GM21528 (cell line): ENCODE measurements at regions not wholly inside any gene's neighbourhood (a gene's known extent, or its start where the extent isn't known, plus 50 kb on each side); places are given as distances from the start of the nearest gene placed in this dataset.
A peak's percentile ranks its signal among the peaks of the same experiment; 100 is the strongest.

Experiments used
- ATAC-seq: cut with Tn5 transposase; IDR thresholded peaks from one replicate; pipeline ENCODE4 v1.9.1; 2021; ENCODE audit warnings: mild to moderate bottlenecking, moderate library complexity; ENCODE audit not compliant: unreplicated experiment, low FRiP score

DNA sequence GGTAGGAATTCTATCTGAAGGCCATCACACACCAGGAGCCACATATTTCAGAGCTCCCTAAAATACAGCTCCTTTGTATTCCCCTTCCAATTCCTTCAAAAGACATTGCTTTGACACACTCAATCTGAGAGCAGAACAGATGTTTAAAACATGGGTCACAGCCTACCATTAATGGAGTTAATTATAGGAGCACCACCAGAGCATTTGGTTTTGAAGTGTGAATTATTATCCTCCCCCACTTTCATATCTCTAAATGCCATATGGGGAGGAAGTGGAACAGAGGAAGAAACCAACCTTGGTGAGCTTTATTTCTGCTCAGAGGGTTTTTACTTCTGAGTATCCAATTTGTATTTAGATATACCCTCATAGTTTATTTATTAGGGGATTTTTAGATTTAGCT lies 50.7 kb upstream of the TNFRSF21 start:
- ATAC-seq, result peak; percentile 72

DNA sequence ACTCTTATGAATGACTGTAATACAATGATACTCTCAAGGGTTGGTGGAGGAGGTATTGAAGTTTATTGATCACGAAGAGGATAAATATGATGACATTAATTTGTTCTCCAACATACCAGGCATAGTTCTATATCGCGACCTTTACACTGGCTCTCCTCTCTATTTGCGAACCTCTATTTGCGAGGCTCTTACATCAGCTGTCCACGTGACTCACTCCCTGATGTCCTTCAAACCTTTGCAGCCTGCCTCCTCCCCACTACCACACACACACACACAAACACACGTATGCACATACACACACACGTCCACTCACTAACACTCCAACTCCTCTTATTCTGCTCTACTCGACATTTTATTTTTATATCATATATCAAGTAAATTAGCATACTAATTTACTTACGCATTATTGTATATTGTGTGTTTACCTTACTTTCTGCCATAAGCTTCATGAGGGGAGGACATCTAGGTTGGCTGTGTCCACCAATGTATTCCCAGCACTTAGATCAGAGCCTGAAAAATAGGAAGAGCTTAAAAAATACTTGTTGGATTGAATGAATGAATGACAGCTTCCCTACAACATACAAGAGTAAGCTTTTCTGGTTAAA lies 53.3 kb upstream of the TNFRSF21 start:
- no peak for ATAC-seq

DNA sequence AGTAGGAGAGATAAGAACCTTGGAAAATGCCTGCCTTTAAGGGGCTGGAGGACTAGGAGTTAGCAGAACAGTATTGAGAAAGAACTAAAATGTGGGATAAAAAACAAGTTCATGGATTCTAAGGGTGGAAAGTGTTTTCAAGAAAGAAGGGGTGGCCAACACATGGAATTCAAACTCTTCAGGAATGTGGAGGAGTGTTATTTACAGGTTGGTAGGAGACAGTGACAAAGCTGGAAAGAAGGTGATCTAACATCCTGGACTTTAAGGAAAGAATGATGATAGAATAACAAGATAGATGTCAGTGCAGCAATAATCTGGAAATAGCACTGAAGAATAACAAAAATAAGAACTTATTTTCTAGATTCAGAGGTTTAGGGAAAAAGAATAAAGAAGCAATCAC lies 54.0 kb upstream of the TNFRSF21 start:
- no peak for ATAC-seq

DNA sequence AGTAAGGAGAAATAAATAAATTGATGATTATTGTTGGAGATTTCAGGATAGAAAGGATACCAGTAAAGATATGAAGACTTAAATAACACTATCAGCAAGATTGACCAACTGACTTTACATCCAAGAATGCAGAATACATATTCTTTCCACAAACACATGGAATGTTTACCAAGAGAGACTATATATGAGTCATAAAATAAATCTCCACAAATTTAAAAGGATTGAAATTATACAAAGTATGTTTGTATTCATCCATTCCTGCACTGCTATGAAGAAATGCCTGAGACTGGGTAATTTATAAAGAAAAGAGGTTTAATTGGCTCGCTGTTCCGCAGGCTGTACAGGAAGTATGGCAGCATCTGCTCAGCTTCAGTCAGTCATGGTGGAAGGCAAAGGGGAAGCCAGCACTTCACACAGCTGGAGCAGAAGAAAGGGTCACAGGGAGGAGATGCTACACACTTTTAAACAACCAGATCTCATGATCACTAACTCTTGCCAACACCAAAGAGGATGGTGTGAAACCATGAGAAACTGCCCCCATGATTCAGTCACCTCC lies 56.7 kb upstream of the TNFRSF21 start:
- ATAC-seq, result no peak

DNA sequence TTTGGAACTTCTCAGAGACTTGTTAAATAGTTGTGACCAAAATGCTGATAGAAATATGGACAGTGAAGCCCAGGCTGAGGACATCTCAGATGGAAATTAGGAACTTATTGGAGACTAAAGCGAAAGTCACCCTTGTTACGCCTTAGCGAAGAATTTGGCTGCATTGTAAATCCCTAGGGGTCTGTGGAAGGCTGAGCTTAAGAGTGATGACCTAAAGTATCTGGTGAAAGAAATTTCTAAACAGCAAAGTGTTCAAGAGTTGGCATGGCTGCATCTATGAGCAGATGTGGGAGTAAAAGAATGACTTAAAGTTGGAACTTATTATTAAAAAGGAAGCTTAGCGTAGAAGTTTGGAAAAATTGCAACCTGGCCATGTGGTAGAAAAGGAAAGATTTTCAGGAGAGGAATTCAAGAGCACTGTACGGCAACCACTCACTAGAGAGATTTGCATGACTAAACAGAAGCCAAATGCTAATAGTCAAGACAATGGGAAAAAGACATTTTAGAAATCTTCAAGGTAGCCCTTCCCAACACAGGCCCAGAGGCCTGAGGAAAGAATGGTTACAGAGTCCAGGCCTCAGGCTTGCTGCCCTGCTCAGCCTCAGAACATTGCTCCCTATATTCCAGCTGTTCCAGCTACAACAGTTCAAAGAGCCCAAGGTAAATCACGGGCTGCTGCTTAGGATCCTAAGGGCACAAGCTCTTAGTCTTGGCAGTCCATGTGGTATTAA lies 61.6 kb upstream of the TNFRSF21 start:
- no peak for ATAC-seq

DNA sequence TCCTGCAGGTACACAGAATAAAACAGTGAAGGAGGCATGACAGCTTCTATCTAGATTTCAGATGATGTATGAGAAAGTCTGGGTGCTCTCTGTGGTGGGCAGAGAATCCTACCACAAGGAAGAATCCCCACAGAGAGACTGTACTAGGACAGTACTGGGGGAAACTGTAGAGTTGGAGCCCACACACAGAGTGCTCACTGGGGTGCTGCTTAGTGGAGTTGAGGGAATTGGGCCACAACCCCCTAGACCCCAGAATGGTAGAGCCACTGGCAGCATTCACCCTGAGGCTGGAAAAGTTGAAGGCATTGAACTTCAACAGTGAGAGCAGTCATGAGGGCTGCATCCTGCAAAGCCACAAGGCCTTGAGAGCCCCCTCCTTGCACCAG lies 62.2 kb upstream of the TNFRSF21 start:
- ATAC-seq, result no peak

GRCh38 chr6:47372318-47372717 lies 62.6 kb upstream of the TNFRSF21 start:
- ATAC-seq, result no peak

DNA sequence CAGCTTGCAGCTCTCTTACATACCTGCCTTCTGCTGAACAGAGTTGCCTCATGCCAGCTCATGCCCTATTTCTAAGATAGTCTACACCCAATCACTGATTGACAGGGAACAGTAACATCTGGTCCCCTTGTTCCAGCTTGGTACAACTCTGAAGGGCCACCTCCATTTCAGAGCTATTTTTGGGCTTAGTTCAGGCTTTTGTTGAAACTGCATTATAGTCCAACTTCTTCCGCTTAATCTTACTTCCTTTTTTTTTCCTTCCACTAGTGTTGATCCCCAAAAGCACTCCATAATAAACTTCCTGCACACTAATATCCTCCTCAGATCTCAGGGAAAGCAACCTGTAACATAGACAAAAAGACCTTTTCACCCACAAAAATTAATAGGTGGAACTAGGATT lies 65.7 kb upstream of the TNFRSF21 start:
- ATAC-seq, result no peak

- ATAC-seq, result no peak
These were observed 67.2 kb upstream of the TNFRSF21 start for GRCh38 chr6:47376930-47377329.

DNA sequence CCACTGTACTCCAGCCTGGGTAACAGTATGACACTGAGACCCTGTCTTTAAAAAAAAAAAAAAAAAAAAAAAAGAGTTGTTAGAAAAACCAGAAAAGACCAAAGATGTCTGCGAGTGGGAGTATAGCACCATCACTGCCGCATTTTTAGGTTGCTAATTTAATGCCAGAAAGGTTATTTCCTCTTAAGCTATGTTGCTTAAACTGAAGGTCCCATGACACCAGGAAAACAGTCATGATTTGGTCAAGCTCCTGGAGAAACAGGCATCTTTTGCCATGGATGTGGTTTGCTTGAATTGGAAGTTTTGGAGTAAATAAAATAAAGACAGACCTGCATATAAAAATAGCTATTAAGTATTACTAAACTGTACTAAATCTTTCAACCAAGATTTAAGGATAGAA lies 68.3 kb upstream of the TNFRSF21 start:
- ATAC-seq, result no peak

DNA sequence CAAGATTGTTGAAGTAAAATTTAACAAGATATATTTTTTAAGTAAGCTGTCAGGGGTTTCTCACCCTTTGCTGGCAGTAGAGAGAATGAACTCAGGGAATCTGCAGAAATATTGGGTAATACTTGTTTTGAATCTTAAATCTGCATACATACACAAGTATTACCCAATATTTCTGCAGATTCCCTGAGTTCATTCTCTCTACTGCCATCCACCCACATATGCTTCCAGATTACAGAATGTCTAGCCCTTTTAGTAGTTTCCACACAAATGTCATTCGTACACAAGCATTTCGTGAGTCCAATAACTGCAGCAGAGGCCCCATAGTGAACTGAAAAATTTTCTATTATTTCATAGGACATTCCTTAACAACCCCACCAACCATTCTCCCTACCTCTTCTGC lies 69.6 kb upstream of the TNFRSF21 start:
- no peak for ATAC-seq

DNA sequence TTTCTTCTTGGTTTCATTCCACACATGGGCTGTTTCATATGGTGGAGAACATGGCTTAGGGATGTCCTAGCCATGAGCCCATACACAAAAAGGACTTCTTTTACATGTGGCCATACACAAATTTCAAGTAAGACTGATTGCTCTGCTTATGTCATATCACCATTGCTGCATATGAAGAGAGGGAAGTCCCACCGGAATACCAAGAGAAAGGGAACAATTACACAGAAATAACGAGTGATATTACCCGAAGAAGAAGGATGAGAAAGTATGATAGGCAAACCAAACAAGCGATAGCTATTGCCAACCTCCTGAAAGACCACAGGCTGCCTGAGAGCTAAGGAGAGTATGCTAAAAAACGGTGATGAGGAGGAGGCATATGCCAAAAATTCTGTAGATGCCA lies 70.5 kb upstream of the TNFRSF21 start:
- no peak for ATAC-seq

DNA sequence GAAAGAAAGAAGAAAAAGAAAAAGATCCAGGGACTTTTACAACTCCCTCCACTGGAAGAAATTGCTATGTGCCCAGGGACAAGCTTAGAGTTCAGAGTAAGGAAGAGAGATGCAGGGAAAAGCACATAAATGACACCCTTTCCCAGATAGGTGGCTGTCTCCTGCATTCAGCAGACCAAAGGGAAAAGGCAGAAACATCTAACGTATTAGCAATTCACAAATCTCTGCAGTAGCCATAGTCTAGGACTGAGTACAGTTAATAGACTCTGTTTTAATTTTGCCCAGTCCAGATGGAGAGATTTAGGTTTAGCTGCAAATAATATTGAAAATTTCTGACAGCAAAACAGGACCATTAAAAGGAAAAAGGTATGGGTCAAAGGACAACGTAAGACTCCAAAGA lies 71.3 kb upstream of the TNFRSF21 start:
- no peak for ATAC-seq

- no peak for ATAC-seq
These were observed 73.7 kb upstream of the TNFRSF21 start for GRCh38 chr6:47383360-47383759.

GRCh38 chr6:47391675-47392074 lies 82.0 kb upstream of the TNFRSF21 start:
- ATAC-seq, result no peak

GRCh38 chr6:47392251-47392650 lies 82.5 kb upstream of the TNFRSF21 start:
- ATAC-seq, result no peak

GRCh38 chr6:47396401-47397069 lies 81.1 kb upstream of the CD2AP start:
- ATAC-seq, result no peak

DNA sequence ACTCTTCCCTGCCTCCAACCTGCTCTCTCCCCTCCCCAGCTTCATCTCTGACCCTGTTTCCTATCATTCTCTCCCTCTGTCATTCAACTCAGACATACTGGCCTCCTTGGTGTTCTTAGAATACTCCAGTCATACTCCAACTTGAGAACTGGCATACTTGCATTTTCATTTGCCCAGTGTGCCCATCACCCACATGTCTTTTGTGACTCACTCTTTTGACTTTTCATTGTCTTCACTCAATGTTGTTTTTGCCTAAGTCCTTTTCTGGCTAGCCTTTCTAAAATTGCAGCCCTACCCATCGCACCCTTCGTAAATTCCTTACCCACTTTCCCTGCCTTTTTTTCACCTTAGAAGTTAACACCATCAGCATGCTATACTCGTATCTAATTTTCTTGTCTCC lies 77.0 kb upstream of the CD2AP start:
- ATAC-seq, result no peak

- no peak for ATAC-seq
These were observed 75.5 kb upstream of the CD2AP start for GRCh38 chr6:47402081-47402480.

DNA sequence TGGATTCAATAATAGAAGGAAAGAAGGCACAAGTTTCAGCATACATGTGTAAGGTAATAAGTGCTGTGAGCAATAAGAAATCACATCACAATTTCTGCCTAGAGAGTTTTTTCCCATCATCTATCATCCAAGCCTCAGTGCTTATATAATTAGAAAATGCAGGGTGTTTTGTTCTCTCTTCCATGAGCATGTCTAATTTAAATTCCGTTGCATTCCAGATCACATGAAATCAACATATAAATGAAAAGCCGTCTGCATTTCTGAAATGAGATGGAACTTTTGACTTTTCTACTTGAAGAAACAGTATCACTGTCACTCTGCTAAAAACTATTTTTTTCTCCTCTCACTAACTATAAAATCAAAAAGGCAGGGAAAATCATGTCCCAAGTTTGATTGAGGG lies 74.5 kb upstream of the CD2AP start:
- no peak for ATAC-seq

- no peak for ATAC-seq
These were observed 73.8 kb upstream of the CD2AP start for GRCh38 chr6:47403801-47404200.

DNA sequence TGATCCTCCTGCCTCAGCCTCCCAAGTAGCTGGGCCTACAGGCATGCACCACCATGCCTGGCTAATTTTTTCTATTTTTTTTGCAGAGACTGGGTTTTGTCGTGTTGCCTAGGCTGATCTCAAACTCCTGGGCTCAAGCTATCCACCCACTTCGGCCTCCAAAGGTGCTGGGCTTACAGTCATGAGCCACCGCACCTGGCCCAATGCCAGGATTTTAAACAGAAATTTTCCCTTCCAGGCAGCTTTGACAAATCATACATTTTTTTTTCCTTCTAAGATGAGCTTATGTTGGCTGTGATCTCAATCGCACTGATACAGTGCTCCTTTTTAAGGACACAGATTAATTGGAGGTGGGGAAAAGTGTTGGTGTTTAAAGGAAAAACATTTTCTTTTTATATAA lies 73.2 kb upstream of the CD2AP start:
- ATAC-seq, result no peak
